Stimulated activated naive CD8-positive, alpha-beta T cell treated with anti-CD3 and anti-CD28 coated beads, Interleukin-15, amount 100 ng/mL, for 72 hours (primary cell): ENCODE measurements at regions not wholly inside any gene's neighbourhood (a gene's known extent, or its start where the extent isn't known, plus 50 kb on each side); places are given as distances from the start of the nearest gene placed in this dataset.

Experiments
- ATAC-seq: fragments of 150-1000 bp; cut with Tn5 transposase; 2 replicates; pipeline ENCODE4 v1.10.0; 2021; ENCODE audit warnings: mild to moderate bottlenecking, moderate library complexity
- DNase-seq, 2 donors: peaks; one replicate each; pipeline ENCODE4 v3.0.0; 2021 to 2022
- H3K27ac Mint-ChIP-seq, 2 donors: one replicate each; pipeline ENCODE4 v1.8.0; 2022; ENCODE audit warnings: mild to moderate bottlenecking in 2 of 2, mixed read lengths in 2 of 2, moderate library complexity in 2 of 2
- H3K27me3 Mint-ChIP-seq: one replicate; pipeline ENCODE4 v1.8.0; 2022; ENCODE audit warnings: mixed read lengths
- H3K4me1 Mint-ChIP-seq: one replicate; pipeline ENCODE4 v1.8.0; 2022; ENCODE audit warnings: mild to moderate bottlenecking, mixed read lengths
- H3K4me3 Mint-ChIP-seq, 2 donors: one replicate each; pipeline ENCODE4 v1.8.0; 2022; ENCODE audit warnings: mild to moderate bottlenecking in 2 of 2, mixed read lengths in 2 of 2, moderate library complexity in 1 of 2
- H3K9me3 Mint-ChIP-seq, 2 donors: one replicate each; pipeline ENCODE4 v1.8.0; 2022; ENCODE audit warnings: mixed read lengths in 2 of 2

DNA sequence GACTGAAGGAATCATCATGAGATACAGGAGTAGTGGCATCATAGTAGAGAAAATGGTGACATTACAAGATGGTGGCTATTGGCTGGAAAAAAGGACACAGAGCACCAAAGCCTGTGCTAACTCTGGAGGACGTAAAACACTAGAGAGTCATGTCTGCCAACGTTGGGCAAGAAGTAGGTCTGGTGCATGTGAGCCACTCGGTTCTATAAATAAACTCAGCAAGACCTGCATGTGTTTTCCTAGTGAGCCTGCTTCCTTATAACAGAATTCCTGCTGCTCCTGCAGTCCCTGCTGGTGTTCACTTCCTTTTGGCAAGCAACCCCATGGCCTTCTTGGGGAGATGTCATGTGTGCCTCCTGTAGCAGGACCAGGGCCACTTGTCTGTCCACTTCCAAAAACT lies 325.2 kb downstream of the OSR1 start:
- Mint-ChIP-seq H3K4me1 (no peaks in the 10 kb centered on the region), H3K27ac (no peak overlapping the region), H3K4me3 (no peak overlapping the region), H3K9me3 (no peaks in the 10 kb centered on the region), H3K27me3 (no peaks in the 10 kb centered on the region)
- DNase-seq (no peak), ATAC-seq (no peak)

DNA sequence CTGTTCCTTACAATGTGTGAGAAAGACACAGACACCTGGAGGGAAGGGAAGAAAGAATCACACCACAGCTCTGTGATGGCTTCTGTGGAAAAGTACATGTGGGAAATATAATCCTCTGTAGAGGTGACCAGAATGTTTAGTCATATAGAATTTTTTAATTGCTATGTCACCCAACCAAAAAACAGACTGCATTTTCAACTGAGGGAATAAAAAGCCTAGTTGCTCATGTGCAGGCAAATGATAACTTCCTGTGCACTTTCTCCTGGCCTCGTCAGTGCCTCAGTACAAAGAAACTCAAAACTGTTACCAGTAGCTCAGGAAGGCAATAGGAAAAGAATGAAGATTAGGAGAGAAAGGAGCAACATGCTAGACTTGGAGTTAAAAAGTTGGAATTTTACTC lies 326.8 kb downstream of the OSR1 start:
- DNase-seq (no peak), ATAC-seq (no peak)
- Mint-ChIP-seq H3K9me3 (no peaks in the 10 kb centered on the region), H3K4me3 (no peak overlapping the region), H3K27ac (no peak overlapping the region), H3K4me1 (no peaks in the 10 kb centered on the region), H3K27me3 (no peaks in the 10 kb centered on the region)

- H3K4me1 Mint-ChIP-seq, result no peaks in the 10 kb centered on the region
- no peaks in the 10 kb centered on the region for H3K9me3 Mint-ChIP-seq
- DNase-seq (no peak), ATAC-seq (no peak)
- H3K27me3 Mint-ChIP-seq, result no peaks in the 10 kb centered on the region
- H3K27ac Mint-ChIP-seq, result no peak overlapping the region
- H3K4me3 Mint-ChIP-seq, result no peak overlapping the region
These were observed 328.8 kb downstream of the OSR1 start for GRCh38 chr2:19029655-19030054.

GRCh38 chr2:19028587-19029375 lies 329.6 kb downstream of the OSR1 start:
- Mint-ChIP-seq H3K27me3 (no peaks in the 10 kb centered on the region), H3K27ac (no peak overlapping the region), H3K4me3 (no peak overlapping the region), H3K4me1 (no peaks in the 10 kb centered on the region), H3K9me3 (no peaks in the 10 kb centered on the region)
- DNase-seq (no peak), ATAC-seq (no peak)

DNA sequence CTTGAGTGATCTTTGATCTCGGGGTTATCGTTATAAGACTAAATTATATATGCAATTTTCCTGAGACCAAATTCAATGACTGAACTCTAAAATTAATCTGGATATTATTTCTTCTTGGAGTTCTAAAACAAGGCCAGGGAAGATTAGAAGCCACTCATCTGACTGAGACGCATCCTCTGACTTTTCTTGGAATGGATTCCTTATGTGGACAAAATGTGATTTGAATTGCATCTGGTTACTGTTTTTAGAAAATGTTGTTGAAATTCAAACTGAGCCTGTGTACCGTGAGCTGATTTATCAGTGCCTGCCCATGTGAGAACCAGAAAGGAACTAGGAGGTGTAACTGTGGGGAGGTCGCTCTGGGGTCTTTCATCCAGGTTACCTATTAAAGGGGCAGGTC lies 330.8 kb downstream of the OSR1 start:
- ATAC-seq (no peak), DNase-seq (no peak)
- Mint-ChIP-seq H3K4me1 (no peaks in the 10 kb centered on the region), H3K27ac (no peak overlapping the region), H3K9me3 (no peaks in the 10 kb centered on the region), H3K4me3 (no peak overlapping the region), H3K27me3 (no peaks in the 10 kb centered on the region)

DNA sequence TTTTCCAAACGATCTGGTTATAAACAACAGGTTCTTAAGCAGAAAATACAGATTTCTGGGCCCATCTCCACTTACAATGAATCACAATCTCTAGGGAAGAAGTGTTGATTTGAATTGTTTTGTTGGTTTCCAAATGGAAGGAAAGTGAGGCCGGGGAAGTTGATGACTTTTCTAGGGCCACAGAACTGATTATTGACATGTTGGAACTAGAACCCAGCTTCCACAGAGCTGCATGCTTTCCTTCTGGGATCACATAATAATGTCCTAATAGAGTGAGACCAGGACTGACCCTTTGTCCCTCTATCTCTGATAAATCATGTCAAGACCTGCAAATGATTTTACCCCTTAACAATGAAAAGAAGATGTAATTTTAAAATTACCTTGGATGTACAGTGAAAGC lies 332.2 kb downstream of the OSR1 start:
- H3K9me3 Mint-ChIP-seq, result no peaks in the 10 kb centered on the region
- no peaks in the 10 kb centered on the region for H3K27me3 Mint-ChIP-seq
- H3K4me1 Mint-ChIP-seq, result no peaks in the 10 kb centered on the region
- no peak overlapping the region for H3K27ac Mint-ChIP-seq
- DNase-seq (no peak), ATAC-seq (no peak)
- H3K4me3 Mint-ChIP-seq, result no peak overlapping the region

- ATAC-seq, result no peak
- no peak for DNase-seq
- Mint-ChIP-seq H3K27ac (no peak overlapping the region), H3K4me1 (no peaks in the 10 kb centered on the region), H3K9me3 (peaks cover 0 to 11% of the 10 kb centered on the region in 2 donors), H3K4me3 (no peak overlapping the region), H3K27me3 (no peaks in the 10 kb centered on the region)
These were observed 336.1 kb downstream of the OSR1 start for GRCh38 chr2:19022334-19022733.

- no peaks in the 10 kb centered on the region for H3K27me3 Mint-ChIP-seq
- peaks cover 0 to 15% of the 10 kb centered on the region in 2 donors for H3K9me3 Mint-ChIP-seq
- ATAC-seq (no peak), DNase-seq (no peak)
- no peak overlapping the region for H3K27ac Mint-ChIP-seq
- no peaks in the 10 kb centered on the region for H3K4me1 Mint-ChIP-seq
- H3K4me3 Mint-ChIP-seq, result no peak overlapping the region
These were observed 336.7 kb downstream of the OSR1 start for GRCh38 chr2:19021721-19022120.

GRCh38 chr2:19021100-19021476 lies 337.3 kb downstream of the OSR1 start:
- DNase-seq (no peak), ATAC-seq (no peak)
- no peak overlapping the region for H3K27ac Mint-ChIP-seq
- H3K4me1 Mint-ChIP-seq, result no peaks in the 10 kb centered on the region
- no peak overlapping the region for H3K4me3 Mint-ChIP-seq
- no peaks in the 10 kb centered on the region for H3K27me3 Mint-ChIP-seq
- H3K9me3 Mint-ChIP-seq, result peaks cover 0 to 20% of the 10 kb centered on the region in 2 donors

DNA sequence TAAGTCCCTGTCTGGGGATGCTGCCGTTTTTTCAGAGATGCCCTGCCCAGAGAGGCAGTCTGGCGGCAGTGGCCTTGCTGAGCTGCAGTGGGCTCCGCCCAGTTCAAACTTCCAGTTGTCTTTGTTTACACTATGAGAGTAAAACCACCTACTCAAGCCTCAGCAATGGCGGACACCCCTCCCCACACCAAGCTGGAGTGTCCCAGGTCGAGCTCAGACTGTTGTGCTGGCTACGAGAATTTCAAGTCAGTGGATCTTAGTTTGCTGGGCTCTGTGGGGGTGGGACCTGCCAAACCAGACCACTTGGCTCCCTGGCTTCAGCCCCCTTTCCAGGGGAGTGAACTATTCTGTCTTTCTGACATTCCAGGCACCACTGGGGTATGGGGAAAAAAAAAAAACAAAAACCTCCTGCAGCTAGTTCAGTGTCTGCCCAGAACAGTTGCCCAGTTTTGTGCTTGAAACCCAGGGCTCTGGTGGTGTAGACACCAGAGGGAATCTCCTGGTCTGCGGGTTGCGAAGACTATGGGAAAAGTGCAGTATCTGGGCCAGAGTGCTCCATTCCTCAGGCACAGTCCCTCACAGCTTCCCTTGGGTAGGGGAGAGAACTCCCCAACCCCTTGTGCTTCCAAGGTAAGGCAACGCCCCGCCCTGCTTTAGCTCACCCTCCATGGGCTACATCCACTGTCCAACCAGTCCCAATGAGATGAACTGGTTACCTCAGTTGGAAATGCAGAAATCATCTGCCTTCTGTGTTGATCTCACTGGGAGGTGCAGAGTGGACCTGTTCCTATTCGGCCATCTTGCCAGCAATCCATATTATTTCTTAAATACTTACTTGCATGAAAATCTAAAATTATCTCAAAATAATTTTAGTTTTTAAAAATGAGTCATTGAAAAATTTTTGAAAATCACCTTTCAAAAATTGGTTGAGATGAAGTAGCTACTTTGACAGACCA lies 338.0 kb downstream of the OSR1 start:
- Mint-ChIP-seq H3K27ac (no peak overlapping the region), H3K27me3 (no peaks in the 10 kb centered on the region), H3K9me3 (peaks cover 0 to 26% of the 10 kb centered on the region in 2 donors), H3K4me3 (no peak overlapping the region), H3K4me1 (no peaks in the 10 kb centered on the region)
- ATAC-seq (no peak), DNase-seq (no peak)

GRCh38 chr2:19009510-19009909 lies 348.9 kb downstream of the OSR1 start:
- DNase-seq, result no peak
- Mint-ChIP-seq H3K27ac (no peak overlapping the region), H3K27me3 (no peaks in the 10 kb centered on the region), H3K4me3 (no peak overlapping the region), H3K4me1 (no peaks in the 10 kb centered on the region), H3K9me3 (peaks cover 3 to 12% of the 10 kb centered on the region in 2 donors)
- no peak for ATAC-seq

DNA sequence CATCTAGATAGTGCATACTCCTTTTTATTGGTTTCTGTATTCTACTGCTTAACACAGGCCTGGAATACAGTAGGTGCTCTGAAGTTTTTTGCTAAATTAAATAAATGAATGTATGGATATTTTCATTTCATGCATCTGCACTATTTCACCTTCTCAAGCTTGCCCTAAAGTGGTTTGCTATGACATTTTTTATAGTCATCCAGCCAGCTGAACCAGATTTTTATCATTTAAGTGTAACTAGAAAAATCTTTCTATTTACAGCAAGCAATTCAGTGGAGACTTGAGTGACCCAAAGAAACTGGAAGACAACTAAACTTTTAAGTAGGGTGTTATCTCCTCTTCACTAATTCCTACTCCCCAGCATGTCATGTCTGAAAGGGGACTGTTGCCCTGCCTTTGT lies 354.9 kb downstream of the OSR1 start:
- peaks cover 0 to 6% of the 10 kb centered on the region in 2 donors for H3K9me3 Mint-ChIP-seq
- ATAC-seq (no peak), DNase-seq (no peak)
- H3K27ac Mint-ChIP-seq, result no peak overlapping the region
- no peaks in the 10 kb centered on the region for H3K4me1 Mint-ChIP-seq
- H3K4me3 Mint-ChIP-seq, result no peak overlapping the region
- no peaks in the 10 kb centered on the region for H3K27me3 Mint-ChIP-seq

- ATAC-seq, result no peak
- no peaks in the 10 kb centered on the region for H3K9me3 Mint-ChIP-seq
- no peak overlapping the region for H3K27ac Mint-ChIP-seq
- H3K4me1 Mint-ChIP-seq, result no peaks in the 10 kb centered on the region
- H3K27me3 Mint-ChIP-seq, result no peaks in the 10 kb centered on the region
- no peak for DNase-seq
- no peak overlapping the region for H3K4me3 Mint-ChIP-seq
These were observed 357.6 kb downstream of the OSR1 start for GRCh38 chr2:19000776-19001175.

GRCh38 chr2:18999198-18999597 lies 359.2 kb downstream of the OSR1 start:
- Mint-ChIP-seq H3K27me3 (no peaks in the 10 kb centered on the region), H3K4me3 (no peak overlapping the region), H3K27ac (no peak overlapping the region), H3K9me3 (no peaks in the 10 kb centered on the region), H3K4me1 (no peaks in the 10 kb centered on the region)
- ATAC-seq (no peak), DNase-seq (no peak)

GRCh38 chr2:18998491-18998890 lies 359.9 kb downstream of the OSR1 start:
- DNase-seq (no peak), ATAC-seq (no peak)
- Mint-ChIP-seq H3K27ac (no peak overlapping the region), H3K4me3 (no peak overlapping the region), H3K4me1 (no peaks in the 10 kb centered on the region), H3K27me3 (no peaks in the 10 kb centered on the region), H3K9me3 (no peaks in the 10 kb centered on the region)

DNA sequence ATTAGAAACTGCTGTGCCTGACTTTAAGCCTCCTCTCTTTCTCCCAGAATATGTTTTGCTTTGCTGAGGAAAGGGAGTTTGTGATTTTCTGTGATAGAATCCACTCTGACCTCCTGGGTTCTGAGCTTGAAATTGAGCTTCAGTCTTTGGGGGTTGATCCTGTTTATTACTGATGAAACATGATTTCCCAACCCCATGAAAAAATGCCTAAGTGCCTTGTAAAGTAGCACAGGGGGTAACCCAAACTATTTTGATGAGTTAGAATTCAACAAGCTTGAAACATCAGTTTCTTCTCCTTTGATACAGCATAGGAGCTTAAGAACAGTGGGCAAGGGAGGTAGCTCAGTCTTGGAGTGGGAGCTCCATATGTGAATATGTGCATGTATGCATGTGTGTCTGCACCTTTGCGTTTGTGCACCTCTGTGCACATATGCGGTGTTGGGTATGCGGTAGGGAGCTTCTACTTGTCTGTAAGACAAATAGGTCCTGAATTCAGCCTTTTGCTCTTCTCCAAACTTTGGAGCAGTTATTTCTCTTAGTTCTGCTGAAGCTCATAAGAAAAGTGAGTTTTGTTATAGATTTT lies 364.6 kb downstream of the OSR1 start:
- DNase-seq (no peak), ATAC-seq (no peak)
- Mint-ChIP-seq H3K27me3 (no peaks in the 10 kb centered on the region), H3K4me1 (no peaks in the 10 kb centered on the region), H3K27ac (no peak overlapping the region), H3K9me3 (no peaks in the 10 kb centered on the region), H3K4me3 (no peak overlapping the region)
